Stimulated activated CD4-positive, alpha-beta T cell treated with anti-CD3 and anti-CD28 coated beads, Interleukin-2, amount 100 ng/mL, for 24 hours (primary cell): ENCODE measurements at regions not wholly inside any gene's neighbourhood (a gene's known extent, or its start where the extent isn't known, plus 50 kb on each side); places are given as distances from the start of the nearest gene placed in this dataset.

Experiments used
- DNase-seq, 2 donors: peaks; one replicate each; pipeline ENCODE4 v3.0.0-alpha.2; 2020

DNA sequence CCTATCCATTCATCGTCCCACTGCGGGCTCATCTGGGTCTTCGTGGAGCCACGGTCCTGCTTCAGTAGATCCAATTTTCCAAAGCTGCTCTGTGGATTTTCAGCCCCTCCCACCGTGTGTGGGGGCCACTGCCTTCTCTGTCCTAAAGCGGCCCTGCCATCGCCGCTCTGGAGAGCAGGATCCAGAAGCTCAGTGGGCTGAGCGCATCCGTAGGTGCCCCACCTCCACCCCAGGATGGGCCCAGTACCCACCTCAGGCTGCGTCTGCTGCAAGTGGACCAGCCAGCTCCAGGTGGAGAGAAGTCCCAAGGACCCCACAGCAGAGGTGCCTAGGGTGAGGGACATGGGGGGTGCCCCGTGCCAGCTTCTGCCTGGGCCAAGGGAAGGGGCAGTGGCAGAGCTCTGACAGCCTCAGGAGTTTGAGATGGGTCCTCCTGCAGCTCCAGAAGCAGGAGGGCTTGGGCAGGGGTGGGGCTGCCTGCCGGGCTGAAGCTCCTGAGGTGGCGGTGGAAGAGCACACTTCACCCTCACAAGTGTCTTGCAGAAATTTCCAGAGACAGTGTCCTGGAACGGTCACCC, 148.1 kb upstream of the C14orf180 start:
- DNase-seq: peak in 1 of 2 donors; percentile 12

DNA sequence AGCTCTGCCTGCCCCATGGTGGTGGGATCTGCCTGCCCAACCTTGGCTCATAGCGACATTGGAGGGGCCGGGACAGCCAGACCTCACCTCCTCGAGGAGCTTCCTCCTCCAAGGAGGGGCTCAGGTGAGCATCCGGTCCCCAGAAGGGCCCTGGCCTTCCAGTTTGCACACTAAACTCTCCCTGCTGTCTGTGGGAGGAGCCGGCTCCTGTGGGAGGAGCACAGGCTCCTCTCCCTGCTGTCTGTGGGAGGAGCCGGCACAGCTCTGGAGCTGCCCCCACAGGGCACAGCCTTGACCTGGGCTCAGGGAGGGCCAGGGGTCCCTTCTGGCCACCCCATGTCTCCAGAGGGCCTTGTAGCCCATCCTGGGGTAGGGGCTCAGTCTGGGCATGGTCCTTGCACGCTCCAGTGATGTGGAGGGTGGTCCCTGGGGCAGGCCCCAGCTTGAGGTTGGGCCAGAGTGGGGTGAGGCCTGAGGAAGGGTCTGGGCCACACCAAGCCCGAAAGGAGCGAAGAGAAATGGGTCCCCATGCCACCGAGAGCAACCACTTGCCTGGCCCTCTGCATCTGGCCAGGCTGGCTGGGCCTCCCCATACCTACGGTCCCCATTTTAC, 147.5 kb upstream of the C14orf180 start:
- DNase-seq: peak in 1 of 2 donors; percentile 8

DNA sequence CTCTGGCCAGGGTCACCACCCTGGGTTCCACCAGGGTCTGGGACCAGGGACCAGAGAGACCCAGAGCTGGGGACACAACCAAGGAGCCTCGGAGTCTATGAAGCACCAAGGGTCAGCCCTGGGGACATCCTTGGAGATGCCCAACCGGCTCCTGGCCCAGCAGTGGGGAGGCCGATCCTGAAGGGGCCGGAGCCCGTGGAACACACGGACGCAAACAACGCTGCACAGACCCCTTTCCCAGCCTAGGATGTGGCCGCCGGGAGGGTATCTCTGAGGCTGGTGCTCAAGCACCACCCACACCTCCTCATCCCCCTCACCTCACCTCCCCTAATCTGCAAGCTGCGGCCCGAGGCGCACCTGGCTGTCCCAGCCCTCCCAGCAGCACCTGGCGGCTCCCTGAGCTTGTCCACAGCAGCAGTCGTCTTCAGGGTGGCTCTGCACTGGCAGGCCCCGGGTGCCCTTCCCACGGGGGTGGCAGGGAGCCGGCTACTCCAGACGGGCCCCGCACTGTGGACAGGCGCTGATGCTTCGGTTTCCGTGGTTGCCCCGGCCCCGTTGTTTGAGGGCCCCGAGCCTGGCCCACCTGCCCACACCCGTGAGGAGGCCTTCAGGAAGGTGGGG, 146.8 kb upstream of the C14orf180 start:
- no peak for DNase-seq

DNA sequence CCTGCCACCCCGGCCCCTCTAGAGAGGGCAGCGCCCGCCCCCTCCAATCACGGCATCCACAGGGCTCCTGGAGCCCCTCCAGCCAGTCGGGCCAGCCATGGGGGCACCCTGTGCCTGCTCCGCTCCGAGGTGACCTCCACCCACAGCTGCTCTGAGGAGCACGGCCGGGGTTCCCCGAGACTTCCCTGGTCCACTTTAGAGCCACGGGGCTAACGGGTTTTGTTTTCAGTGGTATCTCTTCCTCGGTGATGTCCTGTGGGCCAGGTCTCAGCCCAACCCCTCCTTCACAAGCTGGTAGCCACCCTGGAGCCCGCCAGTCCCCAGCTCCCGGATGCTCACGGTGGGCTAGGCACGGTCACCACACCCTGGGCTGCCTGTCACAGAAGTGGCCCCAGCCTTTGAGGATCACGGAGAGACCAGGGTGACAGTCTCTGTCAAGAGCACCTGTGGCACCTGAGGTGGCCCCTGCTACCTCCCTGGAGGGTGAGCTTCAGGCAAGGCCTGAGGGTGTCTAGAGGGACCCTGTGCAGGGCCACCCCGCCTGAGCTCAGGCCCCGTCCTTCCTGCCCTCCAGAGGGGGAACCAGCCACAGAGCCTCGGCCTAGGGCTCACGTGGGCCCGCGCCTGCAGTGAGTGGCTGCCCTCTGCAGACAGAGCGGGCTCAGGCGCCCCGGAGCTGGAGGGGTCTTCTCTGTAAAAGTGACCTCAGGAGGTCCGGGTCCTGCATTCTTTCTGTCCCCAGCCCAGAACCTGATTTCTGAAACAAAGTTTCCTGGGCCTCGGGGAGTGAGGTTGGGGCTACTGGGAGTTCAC, 146.0 kb upstream of the C14orf180 start:
- peak in 1 of 2 donors; percentile 12 for DNase-seq

DNA sequence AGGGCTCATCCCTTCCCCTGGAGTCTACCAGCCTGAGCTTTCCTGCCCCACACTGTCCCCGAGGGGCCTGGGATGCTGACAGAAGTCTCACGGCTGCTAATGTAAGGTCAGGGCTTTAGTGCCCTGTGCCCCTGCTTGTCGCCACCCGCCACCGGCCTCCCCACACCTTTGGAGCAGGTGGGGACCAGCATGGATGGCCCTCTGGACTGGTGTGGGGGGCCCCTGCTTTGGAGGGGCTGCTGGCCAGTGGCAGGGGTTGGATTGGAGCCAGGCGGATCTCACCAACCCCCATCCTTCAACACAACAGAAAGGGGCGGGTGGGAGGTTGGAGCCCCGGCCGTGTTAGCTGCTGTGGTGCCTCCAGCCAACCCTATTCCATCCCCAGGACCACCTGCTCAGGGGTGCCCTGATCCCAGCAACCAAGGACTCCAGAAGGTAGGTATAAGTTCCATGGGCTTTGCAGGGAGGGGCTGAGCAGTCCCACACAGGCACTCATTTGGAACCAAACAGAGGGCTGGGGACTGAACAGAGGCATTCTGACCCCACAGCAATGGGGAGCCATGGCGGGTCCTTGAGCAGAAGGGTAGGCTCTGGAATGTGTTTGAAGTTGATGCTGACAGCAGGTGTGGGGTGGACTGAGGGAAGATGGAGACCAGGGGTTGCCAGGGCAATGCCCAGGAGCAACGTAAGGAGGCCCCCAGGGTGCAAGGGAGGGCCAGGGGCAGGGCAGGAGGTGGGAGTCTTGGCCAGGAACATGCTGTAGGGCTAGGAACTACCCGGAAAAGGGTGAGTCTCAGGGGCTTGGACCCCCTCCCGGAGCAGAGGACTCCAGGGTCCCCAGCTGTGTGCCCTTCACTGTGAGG, 145.1 kb upstream of the C14orf180 start:
- peak in 1 of 2 donors; percentile 7 for DNase-seq

DNA sequence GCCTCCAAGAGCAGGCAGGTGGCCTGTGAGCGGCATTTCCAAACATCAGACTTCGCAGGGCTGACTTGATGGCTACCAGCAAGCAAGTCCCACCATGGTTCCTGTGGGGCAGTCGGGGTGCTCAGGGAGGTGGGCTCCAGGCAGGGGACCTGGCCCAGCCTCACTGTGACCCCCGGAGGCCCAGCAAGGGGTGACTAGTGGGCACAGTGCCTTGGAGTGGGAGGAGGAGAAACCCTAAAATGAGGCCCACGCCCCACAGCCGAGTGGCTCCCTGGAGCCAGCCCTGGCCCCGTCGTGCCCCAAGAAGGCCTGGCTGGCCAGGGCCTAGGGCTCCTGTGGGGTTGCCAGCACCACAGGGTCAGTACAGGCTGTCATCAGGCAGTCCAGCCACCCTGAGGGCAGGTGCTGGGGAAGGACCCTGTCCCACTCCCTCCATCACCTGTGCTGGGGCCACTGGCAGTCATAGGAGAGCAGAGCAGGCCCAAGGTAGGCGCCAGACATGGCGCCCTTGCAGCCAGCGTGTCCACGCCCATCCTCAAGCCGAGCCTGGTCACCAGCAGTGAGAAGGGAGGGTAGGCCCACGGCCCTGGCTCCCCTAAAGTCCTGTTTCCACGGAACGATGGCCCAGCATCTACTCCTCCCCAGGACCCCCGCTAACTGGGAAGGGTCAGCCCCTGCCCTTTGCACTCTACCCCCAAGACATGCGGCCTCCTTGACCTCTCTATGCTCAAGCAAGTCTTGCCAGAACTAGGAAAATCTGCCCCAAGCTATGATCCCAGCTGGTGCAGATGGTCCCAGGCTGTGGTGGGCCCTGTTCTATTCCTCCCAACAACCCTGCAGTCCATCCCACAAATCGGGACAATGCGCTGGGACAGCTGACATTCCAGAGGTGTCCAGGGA, 144.2 kb upstream of the C14orf180 start:
- DNase-seq: peak in 1 of 2 donors; percentile 8

DNA sequence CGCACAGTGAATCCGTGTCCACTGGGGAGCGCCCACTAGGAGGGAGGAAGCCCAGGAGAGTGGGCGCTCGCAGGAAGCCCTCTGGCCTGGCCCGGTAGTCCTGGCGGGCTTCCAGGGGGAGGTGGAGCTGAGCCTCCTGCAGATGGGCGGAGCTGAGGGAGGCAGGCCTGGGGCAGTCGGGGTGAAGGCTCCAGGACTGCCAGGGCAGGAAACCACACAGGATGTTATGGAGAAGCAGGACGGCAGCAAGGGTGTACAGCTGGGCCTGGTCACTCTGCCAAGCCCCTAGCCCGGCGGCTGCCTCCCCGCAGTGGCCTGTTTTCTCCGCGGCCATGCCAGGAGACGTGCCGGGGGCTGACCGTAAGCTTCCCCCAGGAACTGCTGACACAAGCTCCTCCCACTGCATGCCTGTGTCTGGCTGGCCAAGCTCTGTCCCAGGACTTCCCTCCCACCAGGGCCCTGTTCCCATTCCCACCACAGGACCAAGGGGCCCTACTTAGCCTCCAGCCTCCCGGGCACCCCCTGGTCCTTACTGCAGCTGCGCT, 143.4 kb upstream of the C14orf180 start:
- peak in 1 of 2 donors; percentile 14 for DNase-seq

DNA sequence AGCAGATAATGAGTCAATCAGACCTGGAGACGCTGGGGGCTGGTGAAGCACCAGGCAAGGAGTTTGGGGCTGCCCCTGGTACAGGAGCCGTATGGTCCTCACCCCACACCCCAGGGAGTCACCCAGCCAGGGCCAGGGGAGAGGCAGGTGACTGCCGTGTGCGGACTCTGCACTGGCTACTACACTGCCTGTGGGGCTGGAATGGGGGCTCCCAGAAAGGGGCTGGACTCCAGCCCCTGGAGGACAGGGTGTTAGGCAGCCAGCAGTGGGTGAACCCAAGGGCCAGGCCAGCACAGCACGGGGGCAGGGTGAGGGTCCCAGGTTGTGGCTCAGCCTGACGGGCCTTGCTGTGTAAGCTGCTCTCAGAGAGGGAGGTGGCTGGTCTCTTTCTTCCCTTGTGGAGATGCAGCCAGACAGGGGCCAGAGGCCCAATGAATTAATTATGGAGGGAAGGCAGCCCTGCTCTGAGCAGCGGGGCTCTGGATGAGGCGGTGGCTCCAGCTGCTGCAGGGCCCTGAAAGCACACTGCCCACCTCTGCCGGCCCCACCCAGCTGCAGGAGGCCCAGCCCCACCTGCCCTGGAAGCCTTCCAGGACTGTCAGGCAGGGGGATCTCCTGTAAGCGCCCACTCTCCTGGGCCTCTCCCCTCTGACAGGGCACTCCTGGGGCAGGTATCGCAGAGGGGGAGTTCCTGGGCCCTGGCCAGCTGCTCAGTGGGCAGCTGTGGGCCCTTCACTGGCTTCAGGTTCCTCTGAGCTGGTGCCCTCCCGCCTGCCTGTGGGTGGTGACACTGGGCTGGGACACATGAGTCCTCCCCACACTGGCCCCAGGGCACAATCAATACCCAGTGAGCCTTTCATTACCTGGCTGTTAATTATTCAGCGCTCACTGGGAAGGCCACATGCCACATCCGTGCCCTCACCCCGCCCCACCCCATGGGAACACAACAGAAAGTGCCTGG, 142.5 kb upstream of the C14orf180 start:
- DNase-seq: peak in 1 of 2 donors; percentile 12

DNA sequence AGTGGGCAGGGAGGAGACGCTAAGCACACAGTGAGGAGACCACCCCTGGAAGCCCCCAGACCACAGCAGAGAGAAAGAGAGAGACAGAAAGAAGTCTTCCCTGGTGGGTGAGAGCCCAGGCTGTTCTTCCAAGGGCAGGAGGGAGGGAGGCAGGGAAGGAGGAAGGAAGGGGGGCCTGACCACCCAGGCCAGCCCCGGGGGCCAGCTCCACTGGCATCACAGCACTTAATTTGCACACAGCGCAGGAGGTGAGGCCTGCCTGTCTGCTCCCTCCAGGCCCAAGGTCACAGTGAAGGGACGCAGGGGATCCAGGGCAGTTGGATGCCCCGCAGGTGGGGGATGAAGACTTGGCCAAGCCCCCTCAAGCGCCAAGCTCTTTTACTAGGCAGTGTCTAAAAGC, 141.9 kb upstream of the C14orf180 start:
- DNase-seq: no peak

DNA sequence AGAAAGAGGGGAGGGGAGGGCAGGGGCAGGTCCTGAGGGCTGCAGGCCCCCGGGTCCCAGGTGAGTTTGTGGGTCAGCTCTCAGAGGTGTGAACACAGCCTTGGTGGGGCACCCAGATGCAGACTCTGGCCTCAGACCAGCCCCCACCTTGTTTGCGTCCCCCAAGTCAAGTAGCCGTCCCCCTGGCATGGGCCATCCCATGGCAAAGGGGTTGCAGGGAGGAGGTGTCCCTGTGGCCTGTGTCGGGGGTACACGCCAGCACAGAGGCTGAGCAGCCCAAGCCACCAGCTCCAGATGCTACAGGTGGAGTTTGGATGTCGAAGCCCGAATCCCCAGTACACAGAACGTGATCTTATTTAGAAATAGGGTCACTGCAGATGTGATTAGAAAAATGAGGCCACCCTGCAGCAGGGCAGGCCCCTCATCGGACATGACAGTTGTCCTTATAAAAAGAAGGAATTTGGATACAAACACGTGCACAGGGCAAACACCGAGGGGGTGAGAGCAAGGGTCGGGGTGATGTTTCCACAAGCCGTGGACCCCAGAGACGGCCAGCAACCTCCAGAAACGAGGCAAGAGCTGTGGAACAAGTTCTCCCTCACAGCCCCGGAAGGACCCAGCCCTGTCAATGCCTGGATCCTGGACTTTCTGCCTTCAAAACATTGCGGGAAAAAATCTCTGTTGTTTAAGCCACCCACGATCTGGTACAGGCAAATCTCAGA, 141.2 kb upstream of the C14orf180 start:
- no peak for DNase-seq

DNA sequence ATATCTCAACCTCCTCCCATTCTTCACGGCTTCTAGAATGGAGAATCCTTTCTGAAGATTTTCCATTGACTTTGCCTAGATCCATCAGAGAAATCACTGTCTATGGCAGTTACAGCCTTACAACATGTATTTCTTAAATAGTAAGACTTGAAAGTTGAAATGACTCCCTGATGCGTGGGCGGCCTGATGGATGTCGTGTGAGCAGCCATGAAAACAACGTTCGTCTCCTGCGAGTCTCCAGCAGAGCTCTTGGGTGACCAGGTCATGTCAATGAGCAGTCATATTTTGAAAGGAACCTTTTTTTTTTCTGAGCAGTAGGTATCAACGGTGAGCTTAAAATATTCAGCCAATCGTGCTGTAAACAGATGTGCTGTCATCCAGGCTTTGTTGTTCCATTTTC, 139.9 kb upstream of the C14orf180 start:
- DNase-seq: no peak

DNA sequence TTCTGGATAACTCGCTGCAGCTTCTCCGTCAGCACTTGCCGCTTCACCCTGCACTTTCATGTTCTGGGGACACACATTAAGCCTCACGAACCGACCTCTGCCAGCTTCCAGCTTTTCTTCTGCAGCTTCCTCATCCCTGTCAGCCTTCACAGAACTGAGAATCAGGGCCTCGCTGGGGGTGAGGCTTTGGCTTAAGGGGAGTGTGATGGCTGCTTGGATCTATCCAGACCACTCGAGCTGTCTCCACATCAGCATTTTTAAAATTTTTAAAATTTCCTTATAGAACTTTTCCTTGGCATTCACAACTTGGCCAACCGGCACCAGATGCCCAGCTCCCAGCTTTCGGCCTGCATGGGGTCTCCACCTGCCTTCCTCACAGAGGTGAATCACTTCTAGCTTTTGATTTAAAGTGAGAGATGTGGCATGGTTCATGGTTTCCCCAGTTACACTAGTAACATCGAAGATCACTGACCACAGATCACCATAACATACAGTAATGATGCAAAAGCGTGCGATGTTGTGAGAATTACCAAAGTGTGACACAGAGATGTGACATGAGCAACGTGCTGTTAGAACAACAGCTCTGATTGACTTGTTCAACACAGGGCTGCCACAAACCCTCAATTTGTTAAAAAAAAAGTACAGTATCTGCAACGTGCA, 139.1 kb upstream of the C14orf180 start:
- DNase-seq: no peak

DNA sequence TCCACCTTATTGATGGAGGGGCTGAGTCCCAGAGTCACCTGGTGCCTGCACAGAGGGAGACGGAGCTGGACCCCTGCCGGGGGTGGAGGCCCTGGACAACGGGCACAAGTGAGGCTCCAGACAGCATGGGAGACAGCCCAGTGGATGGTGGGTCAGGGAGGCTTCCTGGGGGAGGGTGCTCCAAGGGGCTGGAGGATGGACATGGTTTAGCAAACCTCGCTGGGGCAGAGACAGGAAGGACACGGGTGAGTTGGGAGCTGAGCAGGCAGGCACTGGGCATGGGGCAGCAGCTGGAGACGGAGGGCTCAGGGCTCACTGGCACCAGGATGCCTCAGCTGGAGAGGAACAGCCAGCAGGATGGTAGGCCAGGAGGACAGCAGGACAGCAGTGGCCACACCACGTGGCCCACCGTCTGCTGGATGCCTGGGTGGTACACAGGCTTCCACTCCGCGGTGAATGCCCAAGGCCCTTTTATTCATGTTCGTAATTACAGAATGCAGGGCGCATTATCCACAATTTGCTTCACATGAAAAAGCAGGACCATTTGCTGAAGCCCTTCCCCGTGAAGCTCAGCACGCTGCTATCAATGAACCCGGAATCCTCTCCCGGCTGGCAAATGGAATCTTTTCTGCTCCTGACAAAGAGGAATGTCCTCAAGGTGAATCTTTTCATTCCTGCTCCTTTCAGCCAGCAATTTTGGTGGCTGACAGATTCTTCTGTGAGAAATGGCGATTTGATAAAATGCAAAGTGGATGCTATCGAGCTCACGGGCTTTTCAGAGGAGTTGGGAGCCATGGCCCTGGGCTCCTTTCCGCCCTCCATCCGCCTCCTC, 138.1 kb upstream of the C14orf180 start:
- DNase-seq: peak in 1 of 2 donors; percentile 13

DNA sequence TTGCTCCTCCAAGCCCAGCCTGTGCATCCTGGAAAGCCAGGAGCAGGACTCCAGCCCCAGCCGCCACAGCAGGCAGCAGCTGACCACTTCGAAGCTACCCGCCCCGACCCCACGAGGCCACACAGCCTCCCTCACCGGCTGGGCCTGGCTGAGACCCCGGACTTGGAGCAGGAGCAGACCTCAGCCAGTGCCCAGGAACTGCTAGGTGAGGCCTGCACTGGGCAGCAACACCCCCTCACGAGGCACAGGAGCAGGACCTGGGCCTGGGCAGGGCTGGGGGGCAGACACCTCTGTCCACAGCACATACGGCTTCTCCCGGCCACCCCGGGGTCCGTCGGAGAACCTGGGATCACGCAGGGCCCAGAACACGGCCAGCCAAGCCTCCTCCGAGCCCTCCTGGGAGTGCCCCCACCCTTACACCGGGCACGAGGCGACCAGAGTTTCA, 137.4 kb upstream of the C14orf180 start:
- no peak for DNase-seq

DNA sequence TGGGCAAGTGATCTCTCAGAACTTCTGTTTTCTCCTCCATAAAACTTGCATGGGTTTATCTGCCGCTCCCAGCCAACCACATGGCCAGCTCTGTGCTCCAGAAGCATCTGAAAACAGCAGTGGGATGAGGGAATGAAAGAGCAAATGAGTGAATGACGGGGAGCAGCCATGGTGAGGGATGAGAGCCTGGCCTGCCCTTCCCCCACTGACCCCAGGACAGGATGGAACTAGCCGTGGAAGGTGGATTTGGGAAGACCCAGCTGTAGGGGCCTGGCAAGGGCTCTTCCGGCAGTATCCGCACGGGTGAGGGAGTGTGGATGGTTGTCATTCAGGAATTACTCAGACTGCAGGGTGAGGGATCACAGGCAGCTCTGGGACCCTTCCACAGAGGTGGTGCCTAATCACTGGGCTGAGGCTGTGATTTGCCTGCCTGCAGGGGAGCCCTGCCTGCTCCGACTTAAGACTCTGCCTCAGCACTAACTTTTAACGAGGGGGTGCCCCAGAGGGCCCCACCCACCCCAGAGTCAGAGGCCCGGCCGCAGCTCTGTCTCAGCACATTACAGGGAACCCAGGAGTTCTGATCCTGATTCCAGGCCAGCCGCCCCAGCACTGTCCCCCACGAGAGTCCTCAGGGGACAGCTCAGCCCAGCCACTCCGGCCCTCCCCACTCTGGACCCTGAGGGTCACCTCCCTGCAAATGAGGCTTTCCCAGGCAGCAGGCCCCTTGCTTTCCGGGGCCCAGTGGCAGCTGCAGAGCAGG, 136.8 kb upstream of the C14orf180 start:
- DNase-seq: peak in 1 of 2 donors; percentile 14

DNA sequence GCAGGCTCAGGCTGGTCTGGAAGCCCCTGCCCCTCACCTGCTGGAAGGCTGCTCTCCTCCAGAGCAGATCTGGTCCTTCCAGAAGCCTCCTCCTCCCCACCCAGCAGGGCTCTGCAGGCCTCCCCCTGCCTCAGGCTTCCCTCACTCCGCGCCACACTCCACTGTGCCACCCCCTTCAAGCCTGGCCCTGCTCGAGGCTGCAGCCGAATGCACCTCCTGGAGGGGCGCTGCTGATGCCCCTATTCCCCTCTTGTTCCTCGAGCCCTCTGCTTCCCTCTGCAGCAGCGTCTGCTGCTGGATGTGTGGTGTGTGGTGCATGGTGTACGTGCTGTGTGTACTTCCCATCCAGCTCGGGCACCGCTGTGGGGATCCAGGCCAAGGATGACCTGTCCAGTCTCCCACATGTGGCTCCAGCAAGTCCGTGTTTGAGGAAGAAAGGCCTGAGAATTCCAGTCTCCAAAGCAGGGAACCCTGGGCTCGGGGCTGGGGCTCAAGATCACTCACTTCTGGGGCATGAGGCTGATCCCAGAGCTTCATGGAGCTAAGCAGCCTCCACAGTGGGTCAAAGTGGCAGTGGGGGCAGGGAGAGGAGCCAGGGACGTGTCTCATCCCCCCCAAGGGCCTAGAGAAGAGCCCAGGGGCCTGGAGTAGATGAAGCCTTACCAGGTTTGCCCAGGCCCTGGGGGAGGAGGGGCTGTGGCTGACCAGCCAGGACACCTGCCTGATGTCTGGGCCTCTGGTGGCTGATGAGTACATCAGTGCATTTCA, 136.0 kb upstream of the C14orf180 start:
- DNase-seq: peak in 1 of 2 donors; percentile 15
